ENCODE measurements at regions not wholly inside any gene's neighbourhood (a gene's known extent, or its start where the extent isn't known, plus 50 kb on each side); places are given as distances from the start of the nearest gene placed in this dataset.

GRCh38 chr4:144574509-144574908 lies 71.4 kb upstream of the HHIP start:
- no peak for TF ChIP-seq POLR2A (IDR thresholded peaks at IDR 0.05; ENCODE audit: low read depth, low read length)
- TF ChIP-seq TAF1 (IDR thresholded peaks at IDR 0.05; ENCODE audit: borderline replicate concordance, low read depth, low read length), result no peak
- TF ChIP-seq POLR2AphosphoS5 (IDR thresholded peaks at IDR 0.05; ENCODE audit: low read depth, low read length), result no peak

Data from GM12892 (cell line).